CD4-positive, CD25-positive, alpha-beta regulatory T cell (primary cell): ENCODE measurements at regions not wholly inside any gene's neighbourhood (a gene's known extent, or its start where the extent isn't known, plus 50 kb on each side); places are given as distances from the start of the nearest gene placed in this dataset.
"Not testable (repeated sequence)": the region's sequence is repeated elsewhere in the genome, so short reads cannot be mapped to it uniquely, and the experiment has no call there.

Experiments
- ATAC-seq, 2 donors: fragments of 150-1000 bp; cut with Tn5 transposase; one replicate each; pipeline ENCODE4 v1.10.0; 2021; ENCODE audit warnings: low read depth in 2 of 2, moderate number of reproducible peaks in 2 of 2, moderate library complexity in 1 of 2
- DNase-seq, 3 donors: peaks; one replicate each; pipeline versions ENCODE4 v3.0.0 to v3.0.0-alpha.2; 2012 to 2022; ENCODE audit warnings: mixed read lengths in 1 of 3
- H3K27ac ChIP-seq: one replicate; pipeline ENCODE4 v1.7.0; 2013; ENCODE audit warnings: mild to moderate bottlenecking, low read length; ENCODE audit not compliant: insufficient read depth, poor library complexity, severe bottlenecking
- H3K27me3 ChIP-seq: one replicate; pipeline ENCODE4 v1.7.0; 2013; ENCODE audit warnings: low read length; ENCODE audit not compliant: control insufficient read depth, insufficient read depth
- H3K36me3 ChIP-seq: one replicate; pipeline ENCODE4 v1.7.0; 2013; ENCODE audit warnings: mild to moderate bottlenecking, low read length, moderate library complexity; ENCODE audit not compliant: control insufficient read depth, insufficient read depth
- H3K4me1 ChIP-seq: 2 replicates; pipeline ENCODE4 v1.7.0; 2013; ENCODE audit warnings: mild to moderate bottlenecking, low read length; ENCODE audit not compliant: insufficient read depth, control insufficient read depth, poor library complexity, severe bottlenecking
- H3K4me3 ChIP-seq: one replicate; pipeline ENCODE4 v1.7.0; 2013; ENCODE audit warnings: low read depth, mild to moderate bottlenecking, low read length, moderate library complexity
- H3K9me3 ChIP-seq, 2 experiments: 1 replicate in 1 of 2; 2 replicates in 1 of 2; pipeline ENCODE4 v1.7.0; 2013; ENCODE audit warnings: low read length in 2 of 2, mild to moderate bottlenecking in 1 of 2, moderate library complexity in 1 of 2; ENCODE audit not compliant: control insufficient read depth in 2 of 2
- H3K27ac Mint-ChIP-seq, 3 donors: one replicate each; pipeline ENCODE4 v1.8.0; 2020 to 2022; ENCODE audit warnings: mild to moderate bottlenecking in 3 of 3, mixed read lengths in 3 of 3, moderate library complexity in 2 of 3
- H3K27me3 Mint-ChIP-seq: one replicate; pipeline ENCODE4 v1.8.0; 2022; ENCODE audit warnings: mild to moderate bottlenecking, mixed read lengths
- H3K36me3 Mint-ChIP-seq: one replicate; pipeline ENCODE4 v1.8.0; 2020; ENCODE audit warnings: mixed read lengths
- H3K4me1 Mint-ChIP-seq, 4 donors: one replicate each; pipeline ENCODE4 v1.8.0; 2020 to 2022; ENCODE audit warnings: mixed read lengths in 4 of 4, mild to moderate bottlenecking in 1 of 4
- H3K4me3 Mint-ChIP-seq, 4 donors: one replicate each; pipeline ENCODE4 v1.8.0; 2020 to 2022; ENCODE audit warnings: mild to moderate bottlenecking in 4 of 4, mixed read lengths in 4 of 4, moderate library complexity in 3 of 4
- H3K9me3 Mint-ChIP-seq, 7 donors: one replicate each; pipeline ENCODE4 v1.8.0; 2020 to 2022; ENCODE audit warnings: mixed read lengths in 7 of 7, mild to moderate bottlenecking in 3 of 7, moderate library complexity in 2 of 7

DNA sequence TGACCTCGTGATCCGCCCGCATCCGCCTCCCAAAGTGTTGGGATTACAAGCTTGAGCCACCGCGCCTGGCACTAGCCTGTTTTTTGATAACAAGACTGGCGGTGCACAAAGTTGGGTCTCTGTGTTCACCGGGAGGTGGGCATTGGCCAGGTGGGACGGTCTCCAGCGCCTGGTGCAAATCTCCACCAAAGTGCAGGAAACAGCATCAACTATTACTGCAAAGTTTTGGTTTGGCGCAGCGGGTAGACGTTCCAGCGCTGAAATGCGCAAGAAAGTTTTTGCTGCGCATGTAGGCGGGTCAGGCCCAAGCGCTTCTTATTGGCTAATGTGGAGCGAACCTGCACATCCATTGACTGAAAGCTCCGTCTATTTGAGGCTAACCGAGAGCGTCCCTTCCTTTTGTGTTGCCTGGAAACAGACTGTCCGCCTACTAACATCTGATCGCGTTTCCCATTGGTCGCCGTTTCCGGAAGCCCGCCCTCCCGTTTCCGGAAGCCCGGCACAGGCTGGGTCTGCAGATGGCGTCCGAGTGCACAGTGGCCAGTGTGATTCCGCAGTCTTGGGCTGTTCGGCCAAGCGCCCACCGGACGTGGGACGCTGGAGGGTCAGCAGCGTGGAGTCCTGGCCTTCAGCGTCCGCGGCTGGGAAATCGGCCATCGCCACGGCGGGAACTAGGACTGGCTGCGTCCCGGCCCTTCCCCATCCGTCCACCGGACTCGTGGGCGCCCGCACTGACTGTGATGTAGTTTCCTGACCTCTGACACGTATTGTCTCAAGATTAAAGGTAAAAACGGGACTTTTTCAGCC is 53.3 kb upstream of the ZNF527 start:
- Mint-ChIP-seq H3K9me3 (peaks cover 0 to 7% (median 3%) of the 10 kb centered on the region in 7 donors), H3K4me3 (peak overlapping the region; percentile 91 to 97 (median 96)), H3K27ac (peak overlapping the region; percentile 96 to 99 (median 98))

DNA sequence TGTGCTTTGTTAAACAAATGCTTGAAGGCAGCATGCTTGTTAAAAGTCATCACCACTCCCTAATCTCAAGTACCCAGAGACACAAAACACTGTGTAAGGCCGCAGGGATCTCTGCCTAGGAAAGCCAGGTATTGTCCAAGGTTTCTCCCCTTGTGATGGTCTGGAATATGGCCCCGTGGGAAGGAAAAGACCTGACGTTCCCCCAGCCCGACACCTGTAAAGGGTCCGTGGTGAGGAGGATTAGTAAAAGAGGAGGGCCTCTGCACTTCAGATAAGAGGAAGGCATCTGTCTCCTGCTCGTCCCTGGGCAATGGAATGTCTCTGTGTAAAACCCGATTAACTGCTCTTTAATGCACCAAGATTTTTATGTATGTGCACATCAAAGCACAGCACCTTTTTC is 49.9 kb upstream of the ZNF527 start:
- not testable (repeated sequence) for H3K9me3 Mint-ChIP-seq, H3K27ac ChIP-seq, DNase-seq, H3K9me3 ChIP-seq, H3K4me3 ChIP-seq, ATAC-seq, H3K27me3 Mint-ChIP-seq, H3K27me3 ChIP-seq
- peaks cover 34% of the 10 kb centered on the region for H3K36me3 Mint-ChIP-seq
- H3K4me1 Mint-ChIP-seq = peaks cover 14 to 56% (median 29%) of the 10 kb centered on the region in 4 donors
- H3K27ac Mint-ChIP-seq = peak overlapping the region in 1 of 3 donors; percentile 14
- H3K36me3 ChIP-seq = peaks cover 29% of the 10 kb centered on the region
- H3K4me1 ChIP-seq = peaks cover 19% of the 10 kb centered on the region
- H3K4me3 Mint-ChIP-seq = peak overlapping the region in 2 of 4 donors; percentile 10 to 67

More for the DNA sequence above, 53.3 kb upstream of the ZNF527 start:
- H3K27me3 ChIP-seq = no peaks in the 10 kb centered on the region
- Mint-ChIP-seq H3K4me1 (peaks cover 14 to 62% (median 36%) of the 10 kb centered on the region in 4 donors), H3K27me3 (peaks cover 9% of the 10 kb centered on the region), H3K36me3 (peaks cover 15% of the 10 kb centered on the region)
- DNase-seq (peak; percentile 90 to 98 (median 96)), ATAC-seq (peak; percentile 99)
- H3K9me3 ChIP-seq = no peaks in the 10 kb centered on the region
- peak overlapping the region; percentile 91 for H3K4me3 ChIP-seq
- peaks cover 23% of the 10 kb centered on the region for H3K4me1 ChIP-seq
- H3K27ac ChIP-seq = peak overlapping the region; percentile 90
- H3K36me3 ChIP-seq = peaks cover 5% of the 10 kb centered on the region
